DMS 273 treated with DMSO at 0.1 percent for 48 hours (cell line): ENCODE measurements at regions not wholly inside any gene's neighbourhood (a gene's known extent, or its start where the extent isn't known, plus 50 kb on each side); places are given as distances from the start of the nearest gene placed in this dataset.
A peak's percentile ranks its signal among the peaks of the same experiment; 100 is the strongest.

Experiments used
- DNase-seq: peaks from one replicate; lab custom pipeline; 2025; lab: John Stamatoyannopoulos, UW

- DNase-seq = no peak
Observed at GRCh38 chr22:47718337-47718736, 955.9 kb downstream of the TBC1D22A start.

- DNase-seq = no peak
Observed at GRCh38 chr22:47716890-47717615, 954.6 kb downstream of the TBC1D22A start.

- no peak for DNase-seq
Observed at GRCh38 chr22:47715866-47716578, 953.6 kb downstream of the TBC1D22A start.

- DNase-seq = no peak
Observed at GRCh38 chr22:47713941-47714340, 951.5 kb downstream of the TBC1D22A start.

- no peak for DNase-seq
Observed at GRCh38 chr22:47710135-47710534, 947.7 kb downstream of the TBC1D22A start.

GRCh38 chr22:47705350-47705749 lies 942.9 kb downstream of the TBC1D22A start:
- DNase-seq = no peak

GRCh38 chr22:47698906-47699305 lies 936.5 kb downstream of the TBC1D22A start:
- DNase-seq = no peak

GRCh38 chr22:47697861-47698260 lies 935.4 kb downstream of the TBC1D22A start:
- no peak for DNase-seq

GRCh38 chr22:47696776-47697175 lies 934.3 kb downstream of the TBC1D22A start:
- DNase-seq = no peak

- no peak for DNase-seq
Observed at GRCh38 chr22:47695176-47695575, 932.7 kb downstream of the TBC1D22A start.

GRCh38 chr22:47694536-47695130 lies 932.2 kb downstream of the TBC1D22A start:
- DNase-seq = no peak

- no peak for DNase-seq
Observed at GRCh38 chr22:47693606-47694005, 931.2 kb downstream of the TBC1D22A start.

- DNase-seq = no peak
Observed at GRCh38 chr22:47692811-47693210, 930.4 kb downstream of the TBC1D22A start.

GRCh38 chr22:47691152-47691895 lies 928.9 kb downstream of the TBC1D22A start:
- peak; percentile 1 for DNase-seq

- DNase-seq = no peak
Observed at GRCh38 chr22:47690586-47690985, 928.1 kb downstream of the TBC1D22A start.

- no peak for DNase-seq
Observed at GRCh38 chr22:47690166-47690565, 927.7 kb downstream of the TBC1D22A start.

- no peak for DNase-seq
Observed at GRCh38 chr22:47687776-47688175, 925.3 kb downstream of the TBC1D22A start.

- DNase-seq = no peak
Observed at GRCh38 chr22:47687346-47687655, 924.9 kb downstream of the TBC1D22A start.

GRCh38 chr22:47686594-47687345 lies 924.3 kb downstream of the TBC1D22A start:
- no peak for DNase-seq

GRCh38 chr22:47681411-47682165 lies 919.1 kb downstream of the TBC1D22A start:
- no peak for DNase-seq

- no peak for DNase-seq
Observed at GRCh38 chr22:47678636-47679287, 916.3 kb downstream of the TBC1D22A start.
